ENCODE measurements at regions not wholly inside any gene's neighbourhood (a gene's known extent, or its start where the extent isn't known, plus 50 kb on each side); places are given as distances from the start of the nearest gene placed in this dataset.

DNA sequence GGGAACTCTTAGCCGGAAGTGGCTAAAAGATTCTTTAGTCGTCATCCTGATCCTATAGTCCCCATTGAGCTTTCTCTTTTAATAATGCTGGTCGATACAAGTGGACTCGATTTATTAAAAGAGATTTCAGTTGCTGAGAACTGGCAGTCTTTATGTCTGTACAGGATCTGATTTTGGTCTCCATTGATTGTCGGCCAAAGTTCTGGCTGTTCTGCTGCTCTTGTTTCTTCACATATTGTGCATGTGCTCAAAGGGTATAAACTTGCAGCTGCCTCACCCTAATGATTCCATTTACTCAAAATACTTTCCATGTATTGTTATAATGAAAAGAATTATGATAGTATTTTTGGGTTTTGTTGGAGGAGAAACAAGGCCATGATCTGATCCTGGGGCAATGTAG, 100.7 kb upstream of the CTTNBP2 start:
- no peak for DNase-seq (ENCODE audit: low spot score)

DNA sequence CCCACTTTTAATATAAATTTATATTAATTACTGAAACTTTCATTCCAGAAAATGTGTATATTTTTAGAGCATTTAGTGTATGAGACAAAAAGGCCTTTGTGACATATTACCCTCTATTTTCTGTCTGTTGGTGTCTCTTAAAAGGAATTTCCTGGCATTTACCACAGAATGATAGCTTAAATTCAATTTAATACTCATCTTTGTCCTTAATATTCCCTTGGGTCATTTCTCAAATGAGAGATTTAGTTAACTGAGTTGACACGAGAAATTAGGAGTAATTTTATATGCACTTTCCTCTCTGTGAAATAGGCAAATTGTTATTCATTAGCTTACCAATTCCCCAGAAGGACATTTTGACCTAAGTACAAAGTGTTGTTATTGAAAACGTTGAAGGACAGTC, 101.7 kb upstream of the CTTNBP2 start:
- no peak for DNase-seq (ENCODE audit: low spot score)

DNA sequence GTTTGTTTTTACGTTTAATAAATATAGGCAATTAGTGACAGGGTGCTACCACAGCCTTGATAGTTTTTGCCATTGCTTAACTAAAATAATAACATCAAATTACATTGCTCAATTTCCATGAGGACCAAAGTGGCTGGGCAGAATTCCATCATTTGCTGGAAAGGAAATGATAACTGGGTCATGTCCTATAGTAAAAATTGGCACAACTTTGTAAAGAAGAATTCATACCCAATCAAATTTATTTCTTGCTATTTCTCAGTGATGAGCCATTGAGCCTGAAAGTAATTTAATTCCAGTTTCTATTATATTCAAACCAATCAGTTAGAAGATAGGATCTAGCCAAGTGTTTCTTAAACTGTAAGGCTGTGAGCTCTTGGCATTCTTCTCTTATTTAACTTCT, 102.2 kb upstream of the CTTNBP2 start:
- no peak for DNase-seq (ENCODE audit: low spot score)

DNA sequence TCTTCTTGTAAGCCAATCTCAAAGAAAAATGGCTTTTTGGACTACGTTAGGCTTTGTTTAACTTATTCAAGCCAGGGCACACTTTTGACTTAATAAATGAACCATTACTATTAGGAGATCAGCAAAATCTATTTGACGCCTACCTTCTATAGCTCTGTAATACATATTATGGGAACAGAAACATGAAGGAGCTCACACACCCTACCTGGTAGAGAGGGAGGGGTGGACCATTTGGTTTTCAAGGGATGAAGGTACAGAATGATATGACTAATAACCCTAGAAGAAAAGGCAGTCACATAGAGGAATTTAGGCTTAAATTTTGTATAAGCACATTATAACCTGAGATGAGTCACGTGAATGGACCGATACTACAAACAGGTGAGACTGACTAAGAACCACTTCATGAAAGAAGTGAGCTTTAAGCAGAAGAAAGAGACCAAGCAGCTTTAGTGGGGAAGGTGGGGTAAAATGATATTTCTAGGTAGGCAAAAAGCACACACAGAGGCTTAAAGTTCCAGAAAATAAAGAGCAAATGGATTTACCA, 106.8 kb upstream of the CTTNBP2 start:
- DNase-seq (ENCODE audit: low spot score) = no peak

DNA sequence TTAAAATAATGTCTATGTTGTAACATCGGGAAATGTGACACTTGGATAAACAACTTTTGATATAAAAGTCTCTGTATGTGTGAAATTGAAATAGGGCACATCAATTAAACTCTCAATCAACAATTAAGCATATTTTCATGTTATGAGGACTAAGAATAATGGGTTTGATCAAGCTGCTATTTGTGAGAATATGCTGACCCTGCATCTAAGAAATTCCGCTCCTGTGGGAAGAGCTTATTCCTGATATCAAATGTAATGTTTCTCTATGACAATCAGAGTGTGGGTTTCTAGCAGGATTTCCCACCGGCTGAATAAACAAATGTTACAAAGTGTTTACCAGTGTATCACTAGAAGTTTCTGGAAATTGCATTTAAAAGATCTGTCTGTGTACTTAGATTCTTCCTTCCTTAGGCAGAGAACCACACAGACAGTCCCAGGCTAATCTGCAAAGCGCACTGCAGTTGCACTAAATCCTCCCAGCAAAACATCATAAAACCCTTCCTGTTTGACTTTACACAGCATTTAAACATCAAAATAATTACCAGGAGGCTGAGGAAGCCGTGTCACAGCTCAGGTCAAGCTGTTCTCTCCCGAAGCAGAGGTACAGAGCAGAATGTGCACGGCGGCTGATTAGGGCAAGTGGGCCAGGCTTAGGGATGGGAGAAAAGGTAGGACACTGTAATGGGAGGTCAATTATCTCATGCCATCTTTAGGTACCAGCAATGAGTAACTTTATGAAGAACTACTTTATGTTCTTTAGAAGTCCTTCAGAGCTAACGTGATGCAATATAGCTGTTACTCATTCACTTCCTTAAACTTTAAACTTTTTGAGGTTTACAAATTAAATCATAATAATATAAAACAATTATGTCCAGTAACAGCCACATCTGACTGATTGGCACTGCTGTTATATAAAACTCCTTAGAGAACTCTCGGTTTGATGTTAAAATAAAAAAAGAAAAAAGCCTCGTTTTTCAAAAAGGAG, 109.1 kb upstream of the CTTNBP2 start:
- no peak for DNase-seq (ENCODE audit: low spot score)

DNA sequence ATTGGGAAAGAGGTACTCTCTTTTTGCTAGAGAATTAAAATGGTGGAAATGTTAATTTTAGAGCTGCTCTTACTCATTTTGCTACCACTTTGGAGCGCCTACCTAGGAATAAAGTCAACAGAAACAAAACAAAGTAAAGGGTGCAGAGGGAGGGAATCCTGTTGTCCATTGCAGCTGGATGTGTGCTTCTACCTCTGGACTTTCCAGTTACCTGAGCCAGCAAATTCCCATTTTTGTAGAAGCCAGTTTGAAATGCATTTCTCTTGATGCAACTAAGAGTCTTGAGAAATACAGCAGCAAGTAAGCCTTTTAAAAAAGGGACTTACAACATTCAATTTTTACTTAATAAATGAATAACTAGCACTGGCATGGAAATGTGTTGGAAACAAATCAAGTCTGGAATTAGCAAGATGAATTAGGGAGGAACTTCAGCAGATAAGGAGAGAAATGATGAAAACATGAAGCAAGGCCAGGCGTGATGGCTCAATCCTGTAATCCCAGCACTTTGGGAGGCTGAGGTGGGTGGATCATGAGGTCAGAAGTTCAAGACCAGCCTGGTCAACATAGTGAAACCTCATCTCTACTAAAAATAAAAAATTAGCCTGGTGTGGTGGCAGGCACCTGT, 113.5 kb upstream of the CTTNBP2 start:
- DNase-seq (ENCODE audit: low spot score) = no peak

DNA sequence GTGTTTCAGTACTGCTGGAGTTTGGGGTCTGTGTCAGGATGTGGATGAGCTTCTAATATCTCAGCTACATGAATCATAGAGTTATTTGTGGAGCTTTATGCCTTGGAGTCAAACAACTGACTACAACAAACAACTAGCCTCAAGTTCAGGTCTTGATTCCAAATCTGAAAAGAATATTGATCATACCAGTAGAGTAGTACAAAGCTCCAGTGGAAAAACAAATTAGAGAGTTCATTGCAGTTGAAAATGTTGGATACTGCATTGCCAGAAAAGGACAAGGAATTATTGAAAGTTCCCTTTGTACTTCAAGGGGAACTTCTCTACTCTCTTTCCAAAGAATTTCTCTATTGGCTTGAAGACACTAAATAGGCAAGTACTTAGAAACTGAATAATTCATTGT, 117.6 kb upstream of the CTTNBP2 start:
- DNase-seq (ENCODE audit: low spot score) = no peak

DNA sequence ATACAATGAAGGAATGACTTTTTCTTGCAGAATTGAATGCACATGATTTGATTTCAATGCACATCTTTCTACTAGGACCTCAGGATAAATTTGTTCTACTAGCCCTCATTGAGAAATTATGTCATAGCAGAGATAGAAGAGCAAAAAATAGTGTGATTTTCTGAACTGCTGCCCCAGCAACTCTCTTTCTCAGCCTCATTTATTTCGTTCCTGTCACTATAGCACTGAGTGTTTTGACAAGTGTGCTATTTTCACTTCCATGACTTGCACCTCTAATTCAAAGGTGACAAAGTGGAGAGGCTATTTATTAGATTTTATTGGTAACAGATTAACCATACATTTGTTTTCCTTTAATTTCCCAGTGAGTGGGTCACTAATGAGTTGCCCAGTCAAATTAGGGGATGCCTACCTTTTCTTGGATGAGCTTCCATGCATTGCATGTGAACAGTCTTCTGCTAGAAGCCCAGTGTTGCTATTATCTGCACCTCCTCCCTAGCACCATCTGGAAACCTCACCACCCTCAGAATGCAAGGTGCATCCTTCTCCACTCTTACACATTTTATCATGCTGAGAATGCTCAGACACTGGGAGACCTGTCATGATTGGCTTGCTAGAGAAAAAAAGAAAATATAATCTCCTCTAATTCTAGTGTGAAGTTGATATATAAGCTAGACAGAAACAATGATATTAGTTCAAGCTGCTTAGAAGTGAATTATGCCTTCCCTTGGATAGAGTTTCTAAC, 119.6 kb upstream of the CTTNBP2 start:
- DNase-seq (ENCODE audit: low spot score) = no peak

DNA sequence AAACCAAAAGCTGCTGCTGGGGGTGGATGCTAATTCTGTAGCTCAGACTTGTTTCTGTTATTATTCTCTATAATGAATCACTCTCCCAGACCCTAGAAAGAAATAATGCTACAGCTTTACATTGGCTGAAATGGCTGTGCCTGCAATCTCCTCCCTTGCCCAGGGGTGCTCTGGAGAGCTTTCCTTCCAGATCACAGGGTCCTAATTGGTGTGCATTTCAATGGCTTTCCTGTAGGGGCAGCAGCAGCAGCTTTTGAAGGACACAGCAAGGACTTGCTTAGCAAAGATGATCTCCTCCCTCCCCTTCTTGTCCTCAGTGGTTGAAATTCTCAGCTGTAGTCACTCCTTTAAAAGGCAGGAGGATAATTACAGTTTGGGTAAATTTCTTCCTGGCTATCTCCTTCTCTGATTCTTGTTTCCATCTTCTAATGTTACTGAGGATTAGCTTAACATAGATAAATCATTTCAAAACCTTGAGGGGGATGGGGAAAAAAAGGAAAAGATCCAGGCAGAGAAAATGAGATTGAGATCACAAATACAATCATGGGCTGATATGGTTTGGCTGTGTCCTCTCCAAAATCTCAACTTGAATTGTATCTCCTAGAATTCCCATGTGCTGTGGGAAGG, 120.2 kb upstream of the CTTNBP2 start:
- no peak for DNase-seq (ENCODE audit: low spot score)

DNA sequence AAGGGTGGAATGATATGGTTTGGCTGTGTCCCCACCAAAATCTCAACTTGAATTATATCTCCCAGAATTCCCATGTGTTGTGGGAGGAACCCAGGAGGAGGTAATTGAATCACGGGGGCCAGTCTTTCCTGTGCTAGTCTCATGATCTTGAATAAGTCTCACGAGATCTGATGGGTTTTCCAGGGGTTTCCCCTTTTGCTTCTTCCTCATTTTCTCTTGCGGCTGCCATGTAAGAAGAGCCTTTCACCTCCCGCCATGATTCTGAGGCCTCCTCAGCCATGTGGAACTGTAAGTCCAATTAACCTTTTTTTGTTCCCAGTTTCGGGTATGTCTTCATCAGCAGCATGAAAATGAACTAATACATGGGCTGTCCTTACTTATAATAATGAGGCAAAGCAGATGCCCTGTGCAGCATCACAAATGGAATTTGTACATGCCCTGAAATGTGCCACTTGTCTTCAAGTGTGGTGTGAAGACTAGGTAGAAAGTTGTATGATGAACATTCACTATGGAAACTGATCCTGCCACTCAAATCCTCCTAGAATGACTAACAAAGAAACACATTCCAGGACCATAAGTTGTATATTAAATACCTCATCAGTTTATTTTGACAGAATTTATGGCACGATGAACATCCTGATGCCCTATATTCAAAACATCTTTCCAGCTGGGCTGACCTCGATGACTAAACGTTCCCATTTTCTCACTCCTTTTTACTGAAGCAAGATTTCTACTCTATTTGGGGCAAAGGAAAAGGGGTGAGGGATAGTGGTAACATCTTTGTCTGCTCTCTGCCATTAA, 122.8 kb upstream of the CTTNBP2 start:
- no peak for DNase-seq (ENCODE audit: low spot score)

DNA sequence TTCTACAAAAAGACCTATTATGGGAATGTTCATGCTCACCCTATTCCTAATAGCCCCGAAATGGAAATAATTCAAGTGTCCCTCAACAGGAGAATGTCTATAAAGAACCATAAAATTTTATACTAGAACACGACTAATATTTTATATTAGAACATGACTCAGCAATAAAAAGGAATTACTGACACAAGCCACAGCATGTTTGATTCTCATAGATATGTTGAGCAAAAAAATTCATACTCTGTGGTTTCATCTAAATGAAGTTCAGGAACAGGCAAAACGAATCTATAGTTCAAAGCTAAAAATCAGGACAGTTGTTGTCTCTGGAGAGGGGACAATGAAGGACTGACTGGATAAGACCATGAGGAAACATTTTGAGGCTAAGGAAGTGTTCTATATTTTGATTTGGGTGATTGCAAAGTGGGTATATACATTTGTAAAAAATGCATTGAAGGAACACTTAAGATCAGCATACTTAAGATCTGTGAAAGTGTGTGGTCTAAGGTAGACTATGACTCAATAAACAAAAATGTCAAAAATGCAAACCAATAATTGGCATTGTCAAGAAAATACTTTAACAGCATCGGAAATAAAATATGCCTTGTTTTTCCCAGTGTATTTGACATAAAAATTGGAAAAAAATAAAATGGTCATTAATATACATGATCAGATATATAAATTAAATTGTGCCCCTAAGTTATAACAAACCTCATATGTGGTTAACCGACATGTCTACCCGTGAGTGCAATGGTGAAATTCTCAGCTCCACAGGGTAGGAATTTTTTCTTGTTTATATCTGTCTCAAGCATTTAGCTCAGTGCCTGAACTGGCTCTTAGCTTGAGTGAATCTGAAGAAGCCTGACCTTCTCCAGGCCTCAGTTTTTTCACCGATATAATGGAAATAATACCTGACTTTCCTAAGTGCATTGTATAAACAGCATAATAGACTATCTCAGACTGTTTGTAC, 124.9 kb upstream of the CTTNBP2 start:
- no peak for DNase-seq (ENCODE audit: low spot score)

DNA sequence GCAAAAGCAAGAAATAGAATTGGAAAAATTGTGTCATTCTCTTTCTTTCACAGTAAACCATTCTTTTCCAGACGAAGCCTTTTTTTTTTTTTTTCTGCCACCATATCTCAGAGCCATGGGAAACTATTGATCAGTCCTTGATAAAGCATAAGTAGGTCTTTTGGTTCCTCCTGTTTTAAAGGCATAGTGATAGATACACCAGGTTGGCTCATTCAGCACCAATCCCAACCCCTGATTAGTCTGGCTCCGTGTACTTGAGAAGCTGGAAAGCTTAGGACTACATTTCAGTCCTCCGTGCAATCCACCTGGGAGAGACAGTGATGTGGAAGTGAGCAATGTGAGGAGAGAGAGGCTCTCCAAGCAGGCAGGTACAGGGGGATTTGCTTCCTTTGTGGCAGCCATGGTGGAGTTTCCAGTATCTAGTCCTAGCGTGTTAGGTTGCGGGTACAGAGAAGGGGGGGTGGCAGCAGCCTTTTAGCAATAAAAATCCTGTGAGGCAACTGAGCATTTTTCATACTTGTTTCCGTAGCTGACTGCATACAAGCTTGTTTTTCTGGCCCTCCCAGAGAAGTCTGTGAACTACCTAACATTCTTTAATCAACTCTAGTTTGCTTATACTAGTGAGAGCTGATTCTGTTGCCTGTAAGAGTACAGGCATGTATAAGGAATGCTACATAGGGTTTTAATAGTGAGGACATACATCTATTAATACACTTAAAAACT, 127.4 kb upstream of the CTTNBP2 start:
- no peak for DNase-seq (ENCODE audit: low spot score)

DNA sequence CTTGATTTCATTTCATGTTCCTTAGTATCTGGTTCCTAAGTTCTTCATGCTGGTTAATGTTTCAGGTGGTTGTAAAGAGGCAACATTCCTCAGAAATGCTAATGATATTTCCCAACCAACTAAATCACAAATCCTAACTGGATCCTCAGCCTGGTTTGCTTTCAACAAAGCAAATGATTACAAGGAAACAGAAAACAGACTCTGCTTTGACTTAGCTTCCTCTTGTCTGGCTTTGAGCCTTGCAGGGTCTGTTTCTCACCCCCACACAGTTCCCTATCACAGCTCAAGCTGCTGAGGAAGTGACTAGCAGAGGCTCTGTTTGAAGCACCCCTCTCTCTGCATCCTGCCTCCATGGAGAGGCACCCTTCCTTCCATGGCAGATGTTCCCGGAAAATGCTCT, 130.2 kb upstream of the CTTNBP2 start:
- no peak for DNase-seq (ENCODE audit: low spot score)

DNA sequence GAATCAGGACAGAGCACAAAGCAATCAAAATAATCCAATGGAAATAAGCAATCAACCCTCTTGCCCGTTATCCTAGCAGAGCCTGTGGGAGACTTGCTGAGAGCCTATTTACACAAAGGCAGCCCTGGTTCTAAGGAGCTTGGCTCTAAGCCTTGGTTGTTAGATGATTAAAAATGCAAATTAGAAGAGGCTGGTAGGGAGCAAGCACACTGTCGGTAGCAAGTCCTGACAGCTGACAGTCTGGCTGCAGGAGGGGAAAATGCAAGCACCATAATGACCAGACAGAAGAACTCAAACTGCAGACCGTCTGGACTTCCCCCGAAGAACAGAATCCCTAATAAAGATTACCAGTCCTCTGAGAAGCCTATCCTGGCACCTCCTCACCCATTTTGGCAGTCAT, 131.8 kb upstream of the CTTNBP2 start:
- no peak for DNase-seq (ENCODE audit: low spot score)

DNA sequence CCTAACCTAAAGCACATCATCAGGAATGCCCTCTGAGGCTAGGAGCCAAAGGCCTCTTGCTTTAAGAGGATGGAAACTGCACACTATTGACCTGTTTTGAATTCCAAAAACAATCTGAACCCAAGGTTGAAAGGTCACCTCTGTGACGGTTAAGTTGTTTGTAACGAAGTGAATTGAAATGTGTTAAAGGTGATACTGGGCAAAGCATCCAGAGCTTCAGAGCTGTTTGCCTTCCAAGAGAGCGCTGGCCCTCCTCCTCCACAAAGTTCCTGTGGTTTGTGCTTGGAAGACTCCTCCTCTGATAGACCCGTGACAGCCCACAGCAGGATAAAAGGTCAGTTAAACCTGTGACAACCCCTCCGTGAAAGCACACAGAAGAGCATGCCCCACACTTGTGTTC, 133.7 kb upstream of the CTTNBP2 start:
- DNase-seq (ENCODE audit: low spot score) = no peak

DNA sequence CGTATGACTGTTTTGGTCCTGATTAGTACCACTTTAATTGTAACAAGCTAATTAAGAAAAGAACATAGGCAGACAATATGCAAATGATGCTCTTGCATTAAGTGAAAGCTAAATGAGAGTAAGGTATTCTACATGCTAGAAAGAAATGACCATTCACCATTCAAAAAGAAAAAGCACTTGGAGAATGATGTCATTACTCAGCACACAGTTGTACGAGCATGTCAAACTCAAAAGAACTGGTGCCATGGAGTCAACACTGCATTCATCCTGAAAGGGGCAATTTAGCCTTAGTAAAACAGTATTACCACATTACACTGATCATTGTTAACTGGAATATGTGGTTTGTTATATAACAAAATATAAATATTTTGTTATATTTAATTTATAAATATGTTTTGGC, 136.2 kb upstream of the CTTNBP2 start:
- DNase-seq (ENCODE audit: low spot score) = no peak

DNA sequence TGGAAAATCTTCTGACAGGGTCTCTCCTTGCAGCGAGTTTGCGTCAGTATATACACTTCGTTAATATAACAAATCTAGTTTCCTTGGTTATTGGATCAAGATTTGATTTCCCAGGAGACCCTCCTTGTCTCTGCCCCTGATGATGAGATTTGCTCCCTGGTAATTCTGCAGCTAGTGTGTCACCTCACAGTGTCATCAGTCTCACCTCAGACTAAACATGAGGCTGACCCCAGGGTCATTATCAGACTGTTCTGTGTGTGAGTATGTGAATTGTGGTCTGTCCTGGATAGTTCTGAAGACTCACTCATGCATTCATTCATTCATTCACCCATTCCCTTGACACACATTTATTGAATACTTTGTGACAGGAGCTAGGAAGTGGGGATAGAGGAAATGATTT, 138.4 kb upstream of the CTTNBP2 start:
- DNase-seq (ENCODE audit: low spot score) = no peak

DNA sequence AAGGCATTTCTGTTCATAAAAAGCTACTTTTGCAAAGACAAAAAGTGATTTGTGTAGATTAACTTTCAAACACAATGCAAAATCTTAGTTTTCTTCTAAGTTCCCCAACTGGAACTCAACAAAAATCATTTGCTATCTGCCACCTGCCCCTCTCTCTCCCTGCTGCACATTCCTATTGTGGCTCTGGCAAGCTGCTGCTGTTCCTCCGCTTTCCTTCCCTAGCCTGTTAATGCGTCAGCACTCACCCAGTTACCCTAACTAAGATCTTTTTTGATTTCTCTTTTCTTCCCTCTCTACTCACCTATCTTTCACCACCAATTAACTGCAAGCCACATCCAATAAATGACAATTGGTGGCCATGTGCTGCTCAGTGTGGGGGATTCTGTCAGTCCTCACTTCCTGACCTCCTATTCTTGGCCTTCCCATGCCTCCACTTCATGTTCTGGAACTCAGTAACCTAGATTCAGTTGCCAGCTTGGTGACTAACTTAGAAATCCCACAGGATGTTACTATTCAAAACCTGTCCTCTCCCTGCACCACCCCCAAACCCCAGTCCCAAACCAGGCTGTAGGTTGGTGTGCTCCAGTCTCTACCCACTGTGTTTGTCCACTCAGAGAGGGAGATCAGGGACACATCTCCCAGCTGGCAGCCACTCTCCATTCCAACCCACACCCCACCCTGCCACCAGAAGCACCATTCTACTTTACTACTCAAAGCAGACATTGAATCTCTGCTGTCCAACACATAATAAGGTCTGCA, 140.2 kb upstream of the CTTNBP2 start:
- DNase-seq (ENCODE audit: low spot score) = no peak

DNA sequence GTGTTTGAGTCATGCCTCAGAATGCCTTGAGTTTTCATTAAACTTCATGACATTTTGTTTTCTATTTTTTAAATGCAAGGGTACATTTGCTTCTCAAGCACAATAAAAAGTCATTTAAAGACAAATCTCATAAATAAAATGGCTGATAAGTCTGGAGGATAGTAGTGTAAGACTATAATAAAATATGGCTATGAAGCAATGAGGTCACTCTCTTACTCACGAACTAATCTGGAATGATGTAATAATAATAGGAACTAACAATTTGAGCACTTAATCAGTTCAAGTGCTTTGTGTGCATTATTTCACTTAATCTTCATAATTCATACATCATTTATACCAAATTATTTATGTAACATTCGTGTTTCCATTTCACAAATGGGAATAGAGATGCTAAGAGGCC, 149.3 kb upstream of the CTTNBP2 start:
- DNase-seq (ENCODE audit: low spot score) = no peak
